A549 (cell line): ENCODE measurements at regions not wholly inside any gene's neighbourhood (a gene's known extent, or its start where the extent isn't known, plus 50 kb on each side); places are given as distances from the start of the nearest gene placed in this dataset.

ENCODE experiments used
- ATAC-seq, 2 experiments: fragments of 200-7000 bp in 1 of 2; fragments of >200 bp in 1 of 2; cut with Nextera tagmentation in 1 of 2; cut with Tn5 transposase in 1 of 2; 3 replicates each; pipeline versions ENCODE4 v1.8.0 to v1.9.1; 2018 to 2020; ENCODE audit warnings: mild to moderate bottlenecking in 1 of 2, moderate library complexity in 1 of 2
- CTCF ChIA-PET: fragments of 300-600 bp; sonication (Branson Sonifier 250); formaldehyde crosslinking; extraction: SDS; loops from one replicate; lab custom pipeline; 2021; ENCODE audit warnings: antibody characterized with exemption, inconsistent platforms; lab: Yijun Ruan, JAX
- POLR2A ChIA-PET: fragments of 350-600 bp; formaldehyde crosslinking; extraction: SDS; loops from one replicate; lab custom pipeline; 2021; ENCODE audit warnings: antibody characterized with exemption, inconsistent platforms; lab: Yijun Ruan, JAX
- DNase-seq, 2 experiments: peaks; one replicate each; pipeline versions ENCODE4 v3.0.0 to v3.0.0-alpha.2; 2011 to 2016; ENCODE audit warnings: low read depth in 1 of 2, low spot score in 1 of 2
- FAIRE-seq: peaks from 2 replicates; lab custom pipeline; 2011; peaks lifted over from hg19 to GRCh38; lab: Jason Lieb, UNC
- H3K27ac ChIP-seq, 2 experiments: fragments of >200 bp; sonication (Bioruptor Twin); formaldehyde crosslinking; 3 replicates each; pipeline ENCODE4 v1.5.1; 2016 to 2017
- H3K4me1 ChIP-seq: fragments of >200 bp; sonication (Bioruptor Twin); formaldehyde crosslinking; 3 replicates; pipeline ENCODE4 v1.6.1; 2016
- H3K4me2 ChIP-seq: fragments of >200 bp; sonication (Bioruptor Twin); formaldehyde crosslinking; 3 replicates; pipeline ENCODE4 v1.6.1; 2016
- H3K4me3 ChIP-seq: fragments of >200 bp; sonication (Bioruptor Twin); formaldehyde crosslinking; 3 replicates; pipeline ENCODE4 v1.5.1; 2016
- H3K9me3 ChIP-seq: fragments of >200 bp; sonication (Bioruptor Twin); formaldehyde crosslinking; 3 replicates; pipeline ENCODE4 v1.6.1; 2016
- CEBPB ChIP-seq, 2 experiments: fragments of >200 bp in 1 of 2; sonication (Bioruptor Twin) in 1 of 2; formaldehyde crosslinking in 1 of 2; IDR thresholded peaks; 2 replicates each; pipeline ENCODE4 v1.6.1; 2012 to 2016
- E2F6 ChIP-seq: IDR thresholded peaks from 2 replicates; pipeline ENCODE4 v1.6.1; 2012; ENCODE audit warnings: low read depth, borderline replicate concordance
- EHF ChIP-seq: fragments of 250-450 bp; sonication (Bioruptor Pico); IDR thresholded peaks from 2 replicates; pipeline ENCODE4 v1.5.0; 2020; ENCODE audit warnings: mild to moderate bottlenecking
- EP300 ChIP-seq, 2 experiments: fragments of >200 bp; sonication (Bioruptor Twin); formaldehyde crosslinking; IDR thresholded peaks; 2 replicates in 1 of 2; 3 replicates in 1 of 2; pipeline ENCODE4 v1.6.1; 2016 to 2017
- ESRRA ChIP-seq: fragments of 150-350 bp; IDR thresholded peaks from 2 replicates; pipeline ENCODE4 v1.6.1; 2014; ENCODE audit warnings: mild to moderate bottlenecking, low read length, borderline replicate concordance
- GATA3 ChIP-seq: IDR thresholded peaks from 2 replicates; pipeline ENCODE4 v1.6.1; 2012; ENCODE audit warnings: borderline replicate concordance
- HOXA7 ChIP-seq: fragments of 250-450 bp; sonication (Bioruptor Pico); IDR thresholded peaks from 2 replicates; pipeline ENCODE4 v1.5.0; 2020; ENCODE audit warnings: mild to moderate bottlenecking, moderate library complexity
- HOXB13 ChIP-seq: fragments of 250-450 bp; sonication (Bioruptor Pico); IDR thresholded peaks from 2 replicates; pipeline ENCODE4 v1.5.0; 2020; ENCODE audit warnings: low read depth, mild to moderate bottlenecking, moderate library complexity
- HOXB5 ChIP-seq: fragments of 250-450 bp; sonication (Bioruptor Pico); IDR thresholded peaks from 2 replicates; pipeline ENCODE4 v1.5.0; 2020; ENCODE audit warnings: mild to moderate bottlenecking, moderate library complexity
- JUNB ChIP-seq: fragments of >200 bp; sonication (Bioruptor Twin); formaldehyde crosslinking; IDR thresholded peaks from 2 replicates; pipeline ENCODE4 v1.6.1; 2016
- KDM1A ChIP-seq: fragments of 200-600 bp; sonication (generic); IDR thresholded peaks from 2 replicates; pipeline ENCODE4 v1.6.1; 2016; ENCODE audit warnings: low read depth, mild to moderate bottlenecking
- KDM5A ChIP-seq: fragments of 200-600 bp; sonication (generic); IDR thresholded peaks from 2 replicates; pipeline ENCODE4 v1.6.1; 2016; ENCODE audit warnings: antibody characterized with exemption, mild to moderate bottlenecking
- MAZ ChIP-seq: fragments of 150-350 bp; IDR thresholded peaks from 2 replicates; pipeline ENCODE4 v1.6.1; 2014; ENCODE audit warnings: antibody characterized with exemption, low read depth, low read length, borderline replicate concordance
- NPAS2 ChIP-seq: fragments of 250-450 bp; sonication (Bioruptor Pico); IDR thresholded peaks from 2 replicates; pipeline ENCODE4 v1.8.0; 2022; ENCODE audit warnings: mild to moderate bottlenecking, moderate library complexity, borderline replicate concordance
- PHF8 ChIP-seq: fragments of 200-600 bp; sonication (generic); IDR thresholded peaks from 2 replicates; pipeline ENCODE4 v1.6.1; 2016; ENCODE audit warnings: low read depth, mild to moderate bottlenecking, antibody characterized with exemption, moderate library complexity, borderline replicate concordance
- RCOR1 ChIP-seq: fragments of 150-350 bp; IDR thresholded peaks from 2 replicates; pipeline ENCODE4 v1.6.1; 2014; ENCODE audit warnings: antibody characterized with exemption, low read length, low read depth
- RNF2 ChIP-seq: fragments of 200-600 bp; sonication (generic); IDR thresholded peaks from 2 replicates; pipeline ENCODE4 v1.6.1; 2016; ENCODE audit warnings: low read depth, mild to moderate bottlenecking, antibody characterized with exemption, moderate library complexity, borderline replicate concordance
- SREBF2 ChIP-seq: fragments of 450-650 bp; IDR thresholded peaks from 2 replicates; pipeline ENCODE4 v1.6.1; 2014; ENCODE audit warnings: mild to moderate bottlenecking, moderate library complexity
- TFCP2L1 ChIP-seq: fragments of 250-450 bp; sonication (Bioruptor Pico); IDR thresholded peaks from 2 replicates; pipeline ENCODE4 v1.5.0; 2021; ENCODE audit warnings: mild to moderate bottlenecking
- TP53 ChIP-seq: fragments of 250-450 bp; sonication (Bioruptor Pico); IDR thresholded peaks from 2 replicates; pipeline ENCODE4 v1.5.0; 2021; ENCODE audit warnings: mild to moderate bottlenecking, moderate library complexity
- ZC3H11A ChIP-seq: fragments of 450-650 bp; IDR thresholded peaks from 2 replicates; pipeline ENCODE4 v1.6.1; 2014; ENCODE audit warnings: antibody characterized with exemption, mild to moderate bottlenecking
- ZSCAN20 ChIP-seq: fragments of 250-450 bp; sonication (Bioruptor Pico); IDR thresholded peaks from 2 replicates; pipeline ENCODE4 v1.8.0; 2022; ENCODE audit warnings: mild to moderate bottlenecking, moderate library complexity
- WGBS: methylation state at CpG from one replicate; pipeline ENCODE4 v1.1.6; 2017; ENCODE audit errors: missing lambda C conversion rate; 5-methylcytosine and 5-hydroxymethylcytosine counted together
- TF ChIP-seq, protein P1 (sequence below): fragments of 150-350 bp; IDR thresholded peaks from 2 replicates; pipeline ENCODE4 v1.6.1; 2014; ENCODE audit warnings: low read depth, mild to moderate bottlenecking, low read length
- TF ChIP-seq, protein P2 (sequence below): fragments of 450-650 bp; IDR thresholded peaks from 2 replicates; pipeline ENCODE4 v1.6.1; 2014; ENCODE audit warnings: antibody characterized with exemption
- TF ChIP-seq, protein P3 (sequence below): fragments of 250-450 bp; sonication (Bioruptor Pico); IDR thresholded peaks from 2 replicates; pipeline ENCODE4 v1.5.0; 2021; ENCODE audit warnings: mild to moderate bottlenecking, moderate library complexity, borderline replicate concordance

DNA sequence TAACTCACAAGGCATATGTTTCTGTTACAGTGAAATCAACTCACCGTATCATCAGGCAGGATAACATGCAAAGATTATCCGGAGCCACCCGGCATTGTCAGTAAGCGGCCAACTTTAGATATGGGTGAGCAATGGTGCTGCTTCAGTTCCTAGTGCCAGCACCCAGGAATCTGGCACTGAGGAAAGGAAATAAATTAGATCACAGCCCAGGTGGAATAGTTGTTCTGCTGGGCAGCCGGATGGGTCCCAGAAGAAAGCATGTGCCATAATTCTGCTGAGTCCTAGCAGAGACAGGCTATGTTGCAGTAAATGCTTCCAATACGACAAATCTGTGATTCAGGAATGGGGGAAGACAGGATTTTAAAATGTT lies 183.6 kb upstream of the SPTLC3 start:
- WGBS, result 57% methylated on average over 6 of the region's 6 CpGs
- FAIRE-seq (no peak), ATAC-seq (no peak)

GRCh38 chr20:12827816-12828385 lies 180.9 kb upstream of the SPTLC3 start:
- WGBS, result 0% methylated on average over 2 of the region's 2 CpGs
- TF ChIP-seq, protein P1, sequence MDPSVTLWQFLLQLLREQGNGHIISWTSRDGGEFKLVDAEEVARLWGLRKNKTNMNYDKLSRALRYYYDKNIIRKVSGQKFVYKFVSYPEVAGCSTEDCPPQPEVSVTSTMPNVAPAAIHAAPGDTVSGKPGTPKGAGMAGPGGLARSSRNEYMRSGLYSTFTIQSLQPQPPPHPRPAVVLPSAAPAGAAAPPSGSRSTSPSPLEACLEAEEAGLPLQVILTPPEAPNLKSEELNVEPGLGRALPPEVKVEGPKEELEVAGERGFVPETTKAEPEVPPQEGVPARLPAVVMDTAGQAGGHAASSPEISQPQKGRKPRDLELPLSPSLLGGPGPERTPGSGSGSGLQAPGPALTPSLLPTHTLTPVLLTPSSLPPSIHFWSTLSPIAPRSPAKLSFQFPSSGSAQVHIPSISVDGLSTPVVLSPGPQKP, result no peak
- TF ChIP-seq, protein P2, sequence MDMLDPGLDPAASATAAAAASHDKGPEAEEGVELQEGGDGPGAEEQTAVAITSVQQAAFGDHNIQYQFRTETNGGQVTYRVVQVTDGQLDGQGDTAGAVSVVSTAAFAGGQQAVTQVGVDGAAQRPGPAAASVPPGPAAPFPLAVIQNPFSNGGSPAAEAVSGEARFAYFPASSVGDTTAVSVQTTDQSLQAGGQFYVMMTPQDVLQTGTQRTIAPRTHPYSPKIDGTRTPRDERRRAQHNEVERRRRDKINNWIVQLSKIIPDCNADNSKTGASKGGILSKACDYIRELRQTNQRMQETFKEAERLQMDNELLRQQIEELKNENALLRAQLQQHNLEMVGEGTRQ, result no peak
- TF ChIP-seq TFCP2L1 (CRISPR knock-in tag), result no peak
- TF ChIP-seq JUNB, result no peak
- TF ChIP-seq RCOR1, result no peak
- TF ChIP-seq, protein P3, sequence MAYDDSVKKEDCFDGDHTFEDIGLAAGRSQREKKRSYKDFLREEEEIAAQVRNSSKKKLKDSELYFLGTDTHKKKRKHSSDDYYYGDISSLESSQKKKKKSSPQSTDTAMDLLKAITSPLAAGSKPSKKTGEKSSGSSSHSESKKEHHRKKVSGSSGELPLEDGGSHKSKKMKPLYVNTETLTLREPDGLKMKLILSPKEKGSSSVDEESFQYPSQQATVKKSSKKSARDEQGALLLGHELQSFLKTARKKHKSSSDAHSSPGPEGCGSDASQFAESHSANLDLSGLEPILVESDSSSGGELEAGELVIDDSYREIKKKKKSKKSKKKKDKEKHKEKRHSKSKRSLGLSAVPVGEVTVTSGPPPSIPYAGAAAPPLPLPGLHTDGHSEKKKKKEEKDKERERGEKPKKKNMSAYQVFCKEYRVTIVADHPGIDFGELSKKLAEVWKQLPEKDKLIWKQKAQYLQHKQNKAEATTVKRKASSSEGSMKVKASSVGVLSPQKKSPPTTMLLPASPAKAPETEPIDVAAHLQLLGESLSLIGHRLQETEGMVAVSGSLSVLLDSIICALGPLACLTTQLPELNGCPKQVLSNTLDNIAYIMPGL (CRISPR knock-in tag), result no peak
- no peak for TF ChIP-seq GATA3
- TF ChIP-seq RNF2, result no peak
- no peak for TF ChIP-seq MAZ
- no peak for TF ChIP-seq HOXB5 (CRISPR knock-in tag)
- TF ChIP-seq SREBF2, result no peak
- no peak for TF ChIP-seq EP300 (IDR thresholded peaks at IDR 0.05)
- TF ChIP-seq E2F6, result no peak
- TF ChIP-seq PHF8, result no peak
- no peak for TF ChIP-seq ZC3H11A
- no peak for TF ChIP-seq ZSCAN20 (CRISPR knock-in tag)
- H3K4me2 ChIP-seq, result no peak overlapping the region
- FAIRE-seq (no peak), DNase-seq (no peak), ATAC-seq (no peak)
- ChIA-PET POLR2A (no interaction called here), CTCF (interaction anchor here (0.6 kb wide), 2 partner anchors 278 to 1219 kb away, joined by 3 read pairs; no protein-coding TSS in a partner anchor)
- no peak overlapping the region for H3K27ac ChIP-seq
- H3K4me3 ChIP-seq, result no peak overlapping the region
- no peaks in the 10 kb centered on the region for H3K4me1 ChIP-seq
- H3K9me3 ChIP-seq, result no peaks in the 10 kb centered on the region

More for the DNA sequence above, 183.6 kb upstream of the SPTLC3 start:
- CTCF ChIA-PET, result no interaction called here
- H3K9me3 ChIP-seq, result no peaks in the 10 kb centered on the region
- POLR2A ChIA-PET, result no interaction called here
- DNase-seq, result no peak
- H3K4me2 ChIP-seq, result no peak overlapping the region
- TF ChIP-seq HOXB13 (CRISPR knock-in tag) (no peak), E2F6 (no peak)
- H3K27ac ChIP-seq, result no peak overlapping the region
- no peaks in the 10 kb centered on the region for H3K4me1 ChIP-seq
- H3K4me3 ChIP-seq, result no peak overlapping the region

DNA sequence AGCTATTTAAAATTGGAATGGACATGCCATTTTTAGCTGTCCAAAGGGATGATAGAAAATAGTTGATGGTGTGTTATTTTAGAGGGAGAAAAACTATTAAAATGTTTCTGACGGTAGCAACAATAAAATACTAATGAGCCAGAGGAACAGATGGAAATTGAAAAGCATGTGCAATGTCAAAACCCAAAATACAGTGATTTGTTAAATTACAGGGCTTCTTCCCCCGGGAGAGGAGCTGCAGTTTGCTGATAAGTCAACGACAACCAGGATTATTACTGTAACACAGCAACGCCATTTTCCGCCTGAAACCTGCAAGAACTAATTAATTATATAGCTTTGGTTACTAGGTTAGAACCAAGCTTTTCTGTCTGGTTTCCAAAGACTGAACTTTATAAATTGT lies 179.6 kb upstream of the SPTLC3 start:
- DNase-seq (no peak), ATAC-seq (no peak), FAIRE-seq (no peak)
- Histone ChIP-seq H3K4me2 (no peak overlapping the region), H3K9me3 (no peaks in the 10 kb centered on the region), H3K27ac (no peak overlapping the region), H3K4me3 (no peak overlapping the region), H3K4me1 (no peaks in the 10 kb centered on the region)
- WGBS, result 7% methylated on average over 5 of the region's 5 CpGs
- TF ChIP-seq EHF (no peak), ESRRA (no peak), KDM1A (no peak), HOXA7 (CRISPR knock-in tag) (no peak), CEBPB (IDR thresholded peaks at IDR 0.05) (no peak), PHF8 (no peak), E2F6 (no peak), HOXB5 (CRISPR knock-in tag) (no peak), JUNB (no peak), RCOR1 (no peak), KDM5A (no peak), NPAS2 (CRISPR knock-in tag) (no peak), ZSCAN20 (CRISPR knock-in tag) (no peak), TP53 (no peak)
- TF ChIP-seq, protein P1, result no peak
- ChIA-PET POLR2A (no interaction called here), CTCF (interaction anchor here (0.6 kb wide), 1 partner anchor 1581 kb away, joined by 3 read pairs; no protein-coding TSS in a partner anchor)
